Left kidney (tissue), 1 donor: ENCODE measurements at regions not wholly inside any gene's neighbourhood (a gene's known extent, or its start where the extent isn't known, plus 50 kb on each side); places are given as distances from the start of the nearest gene placed in this dataset.

Source experiments
- DNase-seq: peaks from one replicate; pipeline ENCODE4 v3.0.0-alpha.2; 2013

DNA sequence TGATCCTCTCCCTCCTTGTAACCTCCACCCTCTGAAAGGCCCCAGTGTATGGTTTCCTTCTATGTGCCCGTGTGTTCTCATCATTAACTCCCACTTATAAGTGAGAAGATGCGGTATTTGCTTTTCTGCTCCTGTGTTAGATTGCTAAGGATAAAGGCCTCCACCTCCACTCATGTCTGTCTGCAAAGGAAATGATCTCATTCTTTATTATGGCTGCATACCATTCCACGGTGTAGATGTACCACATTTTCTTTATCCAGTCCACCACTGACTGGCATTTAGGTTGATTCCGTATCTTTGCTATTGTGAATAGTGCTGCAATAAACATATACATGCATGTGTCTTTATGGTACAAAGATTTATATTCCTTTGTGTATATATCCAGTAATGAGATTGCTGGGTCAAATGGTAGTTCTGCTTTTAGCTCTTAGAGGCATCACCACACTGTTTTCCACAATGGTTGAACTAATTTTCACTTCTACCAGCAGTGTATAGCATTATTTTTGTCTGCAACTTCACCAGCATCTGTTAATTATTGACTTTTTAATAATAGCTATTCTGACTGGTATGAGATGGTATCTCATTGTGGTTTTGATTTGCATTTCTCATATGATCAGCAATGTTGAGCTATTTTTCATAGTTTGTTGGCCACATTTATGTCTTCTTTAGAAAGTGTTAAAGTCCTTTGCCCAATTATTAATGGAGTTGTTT lies 1030.9 kb downstream of the FSTL5 start:
- DNase-seq = no peak

- no peak for DNase-seq
Observed at GRCh38 chr4:161121451-161121850, 1042.3 kb downstream of the FSTL5 start.

DNA sequence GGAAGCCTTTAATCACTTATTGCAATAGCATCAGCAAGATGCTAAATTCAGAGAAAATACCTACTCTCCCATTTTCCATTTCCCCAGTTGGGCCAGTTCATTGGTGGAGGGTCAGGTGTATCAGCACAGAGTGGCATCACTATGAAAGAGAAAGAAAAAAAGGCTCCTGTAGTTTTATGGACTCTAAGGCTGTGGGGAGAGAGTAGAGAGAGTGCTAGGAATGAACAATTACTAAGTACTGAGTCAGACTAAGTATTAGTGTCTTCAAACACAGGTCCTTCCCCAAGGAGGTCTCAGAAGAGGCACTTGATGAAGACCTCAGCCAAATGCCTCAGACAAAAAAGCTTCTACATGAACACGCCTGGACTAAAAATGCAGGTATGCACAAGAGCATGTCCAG lies 1061.9 kb downstream of the FSTL5 start:
- no peak for DNase-seq

DNA sequence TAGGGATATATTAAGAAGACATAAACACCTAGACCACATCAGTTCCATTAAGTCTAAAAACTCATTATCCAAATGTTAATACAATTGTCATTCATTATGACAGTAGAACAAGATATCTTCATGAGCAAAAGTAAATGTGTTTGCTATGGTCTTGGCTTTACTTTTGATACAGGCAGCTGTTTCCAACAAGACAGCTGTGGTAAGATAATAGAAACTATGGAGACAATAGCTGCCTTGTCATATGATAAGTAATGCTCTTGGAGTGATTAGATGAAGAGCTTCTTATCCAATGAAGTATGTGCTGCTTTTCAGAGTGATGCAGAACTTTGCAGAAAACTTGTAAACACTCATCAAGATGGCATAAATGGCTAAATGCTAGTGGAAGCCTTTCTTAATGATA lies 1066.0 kb downstream of the FSTL5 start:
- DNase-seq = no peak

DNA sequence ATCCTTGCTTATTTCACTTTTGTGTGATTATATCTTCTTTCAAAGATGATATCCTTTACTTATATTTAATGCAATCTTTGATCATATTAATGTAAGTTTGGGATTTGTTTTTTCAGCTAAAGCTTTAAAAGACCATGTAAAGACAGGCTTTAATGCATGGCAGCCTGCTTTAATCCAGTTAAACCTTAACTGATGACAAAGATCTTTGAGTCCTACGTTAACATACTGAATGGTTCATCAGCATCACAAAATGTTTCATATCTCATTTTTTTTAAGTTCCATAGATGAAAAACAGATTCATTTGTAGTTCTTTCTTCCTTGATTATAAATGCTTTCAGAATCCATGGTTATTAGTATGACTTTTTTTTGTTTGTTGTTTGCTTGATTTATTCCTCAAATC lies 1102.8 kb downstream of the FSTL5 start:
- no peak for DNase-seq
